ENCODE measurements at regions not wholly inside any gene's neighbourhood (a gene's known extent, or its start where the extent isn't known, plus 50 kb on each side); places are given as distances from the start of the nearest gene placed in this dataset.

DNA sequence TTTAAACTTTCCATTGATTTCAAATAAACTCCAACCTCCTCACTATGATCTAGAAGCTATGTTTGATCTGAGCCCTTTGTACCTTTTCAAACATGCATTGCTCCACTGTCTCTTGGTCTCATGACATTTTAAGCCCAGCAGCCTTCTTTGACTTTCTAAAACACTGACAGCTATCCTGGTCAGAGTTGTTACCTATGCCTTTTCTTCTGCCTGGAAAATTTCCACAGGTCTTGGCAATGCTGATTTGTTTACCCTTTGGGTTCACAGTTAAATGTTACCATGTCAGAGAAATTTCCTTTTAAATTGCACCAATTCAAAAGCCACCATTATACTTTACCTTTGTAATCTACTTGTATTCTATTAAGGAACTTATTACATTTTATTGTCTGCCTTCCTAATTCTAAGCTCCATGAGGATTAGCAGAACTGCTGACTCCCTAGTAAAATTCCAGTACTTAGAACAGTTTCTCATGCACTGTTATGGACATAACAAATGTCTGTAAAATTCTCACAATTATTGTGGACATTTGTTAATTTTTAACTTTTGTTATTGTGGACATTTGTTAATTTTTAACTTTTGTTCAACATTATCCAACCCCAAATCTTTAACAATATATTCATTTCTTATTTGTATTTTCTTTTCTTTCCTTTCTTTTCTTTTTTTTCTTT, 1064.4 kb downstream of the NCAM2 start:
- no peak for TF ChIP-seq CTCF (conservative IDR thresholded peaks at IDR 0.05 in 1 of 2, IDR thresholded peaks at IDR 0.05 in 1 of 2; ENCODE audit: extremely low read depth in 1 of 2, insufficient read depth in 1 of 2, low read depth in 1 of 2, low read length in 2 of 2)
- TF ChIP-seq EZH2 (IDR thresholded peaks at IDR 0.05; ENCODE audit: borderline replicate concordance, low read length), result no peak

Measured in mammary epithelial cell (primary cell).